NCI-H526 treated with DMSO at 0.1 percent for 48 hours (cell line): ENCODE measurements at regions not wholly inside any gene's neighbourhood (a gene's known extent, or its start where the extent isn't known, plus 50 kb on each side); places are given as distances from the start of the nearest gene placed in this dataset.
"Not testable (repeated sequence)": the region's sequence is repeated elsewhere in the genome, so short reads cannot be mapped to it uniquely, and the experiment has no call there.

ENCODE experiments used
- DNase-seq: peaks from one replicate; lab custom pipeline; 2025; lab: John Stamatoyannopoulos, UW

GRCh38 chr11:29050962-29051361 is 942.8 kb downstream of the METTL15 start:
- not testable (repeated sequence) for DNase-seq

GRCh38 chr11:29040489-29040888 is 932.3 kb downstream of the METTL15 start:
- no peak for DNase-seq

- DNase-seq = no peak
Observed at GRCh38 chr11:29032384-29033149, 924.4 kb downstream of the METTL15 start.

GRCh38 chr11:29029452-29029851 is 921.3 kb downstream of the METTL15 start:
- DNase-seq = no peak

- no peak for DNase-seq
Observed at GRCh38 chr11:29027436-29027835, 919.2 kb downstream of the METTL15 start.

GRCh38 chr11:29026286-29026685 is 918.1 kb downstream of the METTL15 start:
- no peak for DNase-seq

GRCh38 chr11:29025001-29025400 is 916.8 kb downstream of the METTL15 start:
- no peak for DNase-seq

- no peak for DNase-seq
Observed at GRCh38 chr11:29024386-29024785, 916.2 kb downstream of the METTL15 start.

GRCh38 chr11:29023761-29024160 is 915.6 kb downstream of the METTL15 start:
- DNase-seq = no peak

GRCh38 chr11:29022676-29023075 is 914.5 kb downstream of the METTL15 start:
- no peak for DNase-seq

- DNase-seq = no peak
Observed at GRCh38 chr11:29019960-29020683, 911.9 kb downstream of the METTL15 start.

GRCh38 chr11:29018631-29019030 is 910.4 kb downstream of the METTL15 start:
- DNase-seq = no peak

GRCh38 chr11:29017941-29018340 is 909.8 kb downstream of the METTL15 start:
- no peak for DNase-seq

GRCh38 chr11:29012507-29012906 is 904.3 kb downstream of the METTL15 start:
- no peak for DNase-seq

GRCh38 chr11:29009426-29009825 is 901.2 kb downstream of the METTL15 start:
- no peak for DNase-seq

- no peak for DNase-seq
Observed at GRCh38 chr11:29008481-29008880, 900.3 kb downstream of the METTL15 start.

GRCh38 chr11:29006668-29007067 is 898.5 kb downstream of the METTL15 start:
- no peak for DNase-seq

- no peak for DNase-seq
Observed at GRCh38 chr11:29005401-29005980, 897.3 kb downstream of the METTL15 start.

- no peak for DNase-seq
Observed at GRCh38 chr11:29002816-29003215, 894.6 kb downstream of the METTL15 start.

- no peak for DNase-seq
Observed at GRCh38 chr11:28999620-29000019, 891.4 kb downstream of the METTL15 start.

GRCh38 chr11:28992996-28993395 is 884.8 kb downstream of the METTL15 start:
- DNase-seq = no peak

- no peak for DNase-seq
Observed at GRCh38 chr11:28984231-28984630, 876.0 kb downstream of the METTL15 start.

GRCh38 chr11:28983780-28984179 is 875.6 kb downstream of the METTL15 start:
- no peak for DNase-seq
